DMS 273 (cell line): ENCODE measurements at regions not wholly inside any gene's neighbourhood (a gene's known extent, or its start where the extent isn't known, plus 50 kb on each side); places are given as distances from the start of the nearest gene placed in this dataset.
"Not testable (repeated sequence)": the region's sequence is repeated elsewhere in the genome, so short reads cannot be mapped to it uniquely, and the experiment has no call there.

Experiments used
- DNase-seq: peaks from one replicate; lab custom pipeline; 2025; ENCODE audit not compliant: unreplicated experiment; lab: John Stamatoyannopoulos, UW

- DNase-seq = no peak
Observed at GRCh38 chr15:35693886-35694285, 147.9 kb upstream of the DPH6 start.

GRCh38 chr15:35695003-35695402, 149.0 kb upstream of the DPH6 start:
- no peak for DNase-seq

- DNase-seq = peak; percentile 36
Observed at GRCh38 chr15:35696767-35697231, 150.8 kb upstream of the DPH6 start.

GRCh38 chr15:35697549-35698299, 151.8 kb upstream of the DPH6 start:
- peak; percentile 6 for DNase-seq

- no peak for DNase-seq
Observed at GRCh38 chr15:35698331-35698730, 152.4 kb upstream of the DPH6 start.

GRCh38 chr15:35698966-35699575, 153.1 kb upstream of the DPH6 start:
- DNase-seq = no peak

GRCh38 chr15:35700091-35700593, 154.2 kb upstream of the DPH6 start:
- not testable (repeated sequence) for DNase-seq

GRCh38 chr15:35701402-35702046, 155.6 kb upstream of the DPH6 start:
- peak; percentile 1 for DNase-seq

GRCh38 chr15:35702946-35703495, 157.1 kb upstream of the DPH6 start:
- DNase-seq = no peak

GRCh38 chr15:35705030-35705883, 159.3 kb upstream of the DPH6 start:
- DNase-seq = no peak

- no peak for DNase-seq
Observed at GRCh38 chr15:35705884-35706585, 160.1 kb upstream of the DPH6 start.

GRCh38 chr15:35712956-35713355, 167.0 kb upstream of the DPH6 start:
- no peak for DNase-seq

GRCh38 chr15:35713733-35714132, 167.8 kb upstream of the DPH6 start:
- DNase-seq = no peak

GRCh38 chr15:35717721-35718120, 171.8 kb upstream of the DPH6 start:
- DNase-seq = no peak

- no peak for DNase-seq
Observed at GRCh38 chr15:35720019-35720418, 174.1 kb upstream of the DPH6 start.

GRCh38 chr15:35720984-35721383, 175.0 kb upstream of the DPH6 start:
- no peak for DNase-seq

- no peak for DNase-seq
Observed at GRCh38 chr15:35721751-35722150, 175.8 kb upstream of the DPH6 start.

GRCh38 chr15:35722501-35722900, 176.5 kb upstream of the DPH6 start:
- no peak for DNase-seq

GRCh38 chr15:35723120-35723847, 177.3 kb upstream of the DPH6 start:
- no peak for DNase-seq
